K562 (cell line): ENCODE measurements at regions not wholly inside any gene's neighbourhood (a gene's known extent, or its start where the extent isn't known, plus 50 kb on each side); places are given as distances from the start of the nearest gene placed in this dataset.

Source experiments
- ATAC-seq: fragments of 200-7000 bp; cut with Tn5 transposase; 3 replicates; pipeline ENCODE4 v1.9.1; 2020; ENCODE audit warnings: moderate library complexity
- BruUV-seq: library from RNA; stranded (reverse); fragments of 400-500 nt; replicated peaks from 2 replicates; lab custom pipeline; 2021; lab: Mats Ljungman, UMichigan
- CTCF ChIA-PET: fragments of 300-600 bp; formaldehyde crosslinking; extraction: SDS; loops from one replicate; lab custom pipeline; 2021; ENCODE audit warnings: low intra/inter-chr PET ratio; lab: Yijun Ruan, JAX
- POLR2A ChIA-PET: fragments of 300-600, 350-650 bp; sonication (Branson Sonifier 250); formaldehyde crosslinking; extraction: SDS; loops from one replicate; lab custom pipeline; 2021; ENCODE audit warnings: antibody characterized with exemption, inconsistent platforms; lab: Yijun Ruan, JAX
- DNase-seq, 4 experiments: peaks; one replicate each; pipeline versions ENCODE4 v3.0.0 to v3.0.0-alpha.2; 2011 to 2018; ENCODE audit warnings: low spot score in 3 of 4, mixed read lengths in 3 of 4; ENCODE audit errors: extremely low read depth in 1 of 4
- FAIRE-seq: peaks from 2 replicates; lab custom pipeline; 2011; peaks lifted over from hg19 to GRCh38; lab: Jason Lieb, UNC
- H2AFZ ChIP-seq: 2 replicates; pipeline ENCODE4 v1.6.0; 2011; ENCODE audit warnings: low read depth, low read length, control low read depth, inconsistent platforms
- H3K27ac ChIP-seq: fragments of 200-600 bp; 3 replicates; pipeline ENCODE4 v1.8.0; 2011; ENCODE audit warnings: low read depth, mild to moderate bottlenecking, control low read depth, inconsistent platforms, low read length, moderate library complexity, mixed read lengths; ENCODE audit errors: extremely low read depth
- H3K27me3 ChIP-seq, 2 experiments: fragments of 300-600 bp in 1 of 2; 2 replicates in 1 of 2; 3 replicates in 1 of 2; pipeline versions ENCODE4 v1.6.0 to v1.8.0; 2011; ENCODE audit warnings: inconsistent platforms in 2 of 2, low read length in 2 of 2, mild to moderate bottlenecking in 1 of 2, mixed read lengths in 1 of 2, moderate library complexity in 1 of 2; ENCODE audit not compliant: control insufficient read depth in 2 of 2, insufficient read depth in 2 of 2
- H3K36me3 ChIP-seq: fragments of 300-600 bp; 3 replicates; pipeline ENCODE4 v1.8.0; 2011; ENCODE audit warnings: mild to moderate bottlenecking, low read length, inconsistent platforms; ENCODE audit not compliant: control insufficient read depth, insufficient read depth
- H3K4me1 ChIP-seq, 2 experiments: fragments of 200-600 bp in 1 of 2; replicated peaks in 1 of 2; 2 replicates in 1 of 2; 3 replicates in 1 of 2; pipeline versions ENCODE4 v1.5.1 to v1.8.0; 2011; ENCODE audit warnings: inconsistent platforms in 2 of 2, low read length in 2 of 2, mild to moderate bottlenecking in 1 of 2, mixed read lengths in 1 of 2, moderate library complexity in 1 of 2; ENCODE audit not compliant: control insufficient read depth in 2 of 2, insufficient read depth in 2 of 2
- H3K4me2 ChIP-seq: 2 replicates; pipeline ENCODE4 v1.6.1; 2011; ENCODE audit warnings: low read length, control low read depth, inconsistent platforms, mixed read lengths; ENCODE audit not compliant: insufficient read depth
- H3K4me3 ChIP-seq: fragments of 200-600 bp; sonication (generic), shearing (Covaris generic); 2 replicates; pipeline ENCODE4 v1.5.1; 2016; ENCODE audit warnings: control low read depth, inconsistent platforms
- H3K79me2 ChIP-seq: fragments of 200-600 bp; 3 replicates; pipeline ENCODE4 v1.8.0; 2011; ENCODE audit warnings: low read length, inconsistent platforms; ENCODE audit not compliant: control insufficient read depth, insufficient read depth
- H3K9ac ChIP-seq, 2 experiments: 2 replicates each; pipeline versions ENCODE4 v1.6.0 to v1.6.1; 2011; ENCODE audit warnings: low read depth in 2 of 2, low read length in 2 of 2, control low read depth in 1 of 2, inconsistent platforms in 1 of 2, mild to moderate bottlenecking in 1 of 2, mixed read lengths in 1 of 2; ENCODE audit not compliant: insufficient read depth in 1 of 2
- H3K9me1 ChIP-seq: one replicate; pipeline ENCODE4 v1.6.0; 2011; ENCODE audit warnings: inconsistent platforms, mild to moderate bottlenecking, low read length, moderate library complexity; ENCODE audit not compliant: control insufficient read depth, insufficient read depth
- H3K9me3 ChIP-seq: replicated peaks from 2 replicates; pipeline ENCODE4 v1.5.1; 2011; ENCODE audit warnings: low read depth, low read length, inconsistent platforms; ENCODE audit not compliant: control insufficient read depth, insufficient read depth
- H4K20me1 ChIP-seq: replicated peaks from 2 replicates; pipeline ENCODE4 v1.6.1; 2011; ENCODE audit warnings: low read length, inconsistent platforms, mixed read lengths; ENCODE audit not compliant: control insufficient read depth, insufficient read depth
- BACH1 ChIP-seq: fragments of 200-800 bp; sonication (Bioruptor generic); IDR thresholded peaks from 2 replicates; pipeline ENCODE4 v1.6.1; 2016; ENCODE audit warnings: missing genetic modification characterization, missing compliant biosample characterization
- CHD2 ChIP-seq: IDR thresholded peaks from 2 replicates; pipeline ENCODE4 v1.6.1; 2011; ENCODE audit warnings: low read depth, low read length
- POLR2AphosphoS5 ChIP-seq: IDR thresholded peaks from 2 replicates; pipeline ENCODE4 v1.6.1; 2011; ENCODE audit warnings: mild to moderate bottlenecking, low read depth, low read length, moderate library complexity; ENCODE audit not compliant: control insufficient read depth, insufficient read depth
- TAF15 ChIP-seq: fragments of 200-400 bp; formaldehyde crosslinking; IDR thresholded peaks from 2 replicates; pipeline ENCODE4 v1.6.1; 2017; ENCODE audit warnings: mild to moderate bottlenecking, low read depth, low read length, moderate library complexity
- UBTF ChIP-seq, 2 experiments: IDR thresholded peaks; 2 replicates each; pipeline ENCODE4 v1.6.1; 2012; ENCODE audit warnings: improper control_type of control experiment in 2 of 2, low read depth in 2 of 2, low read length in 2 of 2, borderline replicate concordance in 1 of 2
- ZNF12 ChIP-seq: sonication (generic); formaldehyde crosslinking; IDR thresholded peaks from 2 replicates; pipeline ENCODE4 v1.4.0; 2020; ENCODE audit warnings: mild to moderate bottlenecking, missing genetic modification reagents
- WGBS: fragments of 100-300 bp; shearing (Covaris generic); methylation state at CpG from one replicate; pipeline ENCODE4 v1.1.6; 2016; ENCODE audit warnings: low coverage, mixed read lengths; ENCODE audit not compliant: insufficient coverage; ENCODE audit errors: missing lambda C conversion rate; 5-methylcytosine and 5-hydroxymethylcytosine counted together
- in situ Hi-C: fragments of 300-500 bp; cut with MboI; formaldehyde crosslinking; loops from 4 replicates; pipeline ENCODE4 v1.15.0; 2018; ENCODE audit warnings: inconsistent platforms, mixed read lengths
- intact Hi-C: fragments of 100-400 bp; cut with micrococcal nuclease; formaldehyde crosslinking; loops from 2 replicates; pipeline ENCODE4 v1.14.2; 2022
- TF ChIP-seq, protein P1 (sequence below): fragments of 450-650 bp; formaldehyde crosslinking; IDR thresholded peaks from 2 replicates; pipeline ENCODE4 v1.4.0; 2022; ENCODE audit warnings: missing genetic modification characterization
- TF ChIP-seq, protein P2 (sequence below), 2 experiments: fragments of 450-650 bp in 1 of 2; sonication (generic) in 1 of 2; formaldehyde crosslinking; conservative IDR thresholded peaks; 2 replicates each; pipeline versions ENCODE4 v1.4.0 to v1.8.1; 2020 to 2022; ENCODE audit warnings: mild to moderate bottlenecking in 1 of 2, missing genetic modification reagents in 1 of 2
- TF ChIP-seq, protein P3 (sequence below), 2 experiments: fragments of 450-650 bp in 1 of 2; sonication (generic) in 1 of 2; formaldehyde crosslinking in 1 of 2; IDR thresholded peaks in 1 of 2; conservative IDR thresholded peaks in 1 of 2; 2 replicates each; pipeline versions ENCODE4 v1.6.1 to v1.8.1; 2016 to 2023; ENCODE audit warnings: mild to moderate bottlenecking in 2 of 2, moderate library complexity in 2 of 2, inconsistent platforms in 1 of 2, missing genetic modification reagents in 1 of 2

DNA sequence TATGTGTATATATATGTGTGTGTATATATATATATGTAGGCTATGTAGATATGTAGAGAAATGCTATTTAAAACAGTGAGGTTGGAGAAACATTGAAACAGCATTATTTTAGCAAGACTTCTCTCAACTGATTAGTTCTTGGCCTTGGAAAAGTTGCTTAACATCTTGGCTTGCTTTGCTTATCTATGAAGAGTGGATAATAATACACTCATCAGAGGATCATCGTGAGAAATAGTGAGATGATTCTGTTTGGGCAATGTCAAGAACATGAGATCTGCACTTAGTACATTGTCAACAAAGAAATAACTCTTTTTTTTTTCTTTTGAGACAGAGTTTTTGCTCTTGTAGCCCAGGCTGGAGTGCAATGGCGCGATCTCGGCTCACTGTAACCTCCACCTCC is 128.3 kb downstream of the KLF5 start:
- Histone ChIP-seq H3K9ac (no peak overlapping the region), H3K27ac (no peak overlapping the region), H3K4me1 (no peaks in the 10 kb centered on the region), H4K20me1 (no peaks in the 10 kb centered on the region), H2AFZ (no peak overlapping the region), H3K4me3 (no peak overlapping the region), H3K9me1 (no peaks in the 10 kb centered on the region), H3K9me3 (no peaks in the 10 kb centered on the region), H3K4me2 (no peak overlapping the region), H3K79me2 (no peaks in the 10 kb centered on the region), H3K36me3 (no peaks in the 10 kb centered on the region), H3K27me3 (no peaks in the 10 kb centered on the region)
- in situ Hi-C loops, result no loop called here
- ChIA-PET CTCF (no interaction called here), POLR2A (no interaction called here)
- no peak for TF ChIP-seq TAF15
- TF ChIP-seq POLR2AphosphoS5, result no peak
- TF ChIP-seq CHD2, result no peak
- no TSS peak for BruUV-seq
- intact Hi-C loops, result no loop called here
- 0% methylated on average over 4 of the region's 4 CpGs for WGBS
- ATAC-seq, result no peak
- no peak for DNase-seq
- FAIRE-seq, result no peak

GRCh38 chr13:73179650-73180274 is 121.0 kb downstream of the KLF5 start:
- Histone ChIP-seq H3K4me3 (no peak overlapping the region), H3K79me2 (no peaks in the 10 kb centered on the region), H4K20me1 (no peaks in the 10 kb centered on the region), H3K4me2 (no peak overlapping the region), H2AFZ (no peak overlapping the region), H3K9me1 (no peaks in the 10 kb centered on the region), H3K9me3 (no peaks in the 10 kb centered on the region), H3K27ac (no peak overlapping the region), H3K4me1 (no peaks in the 10 kb centered on the region), H3K9ac (no peak overlapping the region), H3K27me3 (no peaks in the 10 kb centered on the region), H3K36me3 (no peaks in the 10 kb centered on the region)
- ChIA-PET CTCF (no interaction called here), POLR2A (no interaction called here)
- ATAC-seq, result no peak
- WGBS, result 0% methylated on average over 6 of the region's 6 CpGs
- intact Hi-C loops, result no loop called here
- FAIRE-seq, result no peak
- in situ Hi-C loops, result no loop called here
- no TSS peak for BruUV-seq
- DNase-seq, result no peak
- TF ChIP-seq, protein P1, sequence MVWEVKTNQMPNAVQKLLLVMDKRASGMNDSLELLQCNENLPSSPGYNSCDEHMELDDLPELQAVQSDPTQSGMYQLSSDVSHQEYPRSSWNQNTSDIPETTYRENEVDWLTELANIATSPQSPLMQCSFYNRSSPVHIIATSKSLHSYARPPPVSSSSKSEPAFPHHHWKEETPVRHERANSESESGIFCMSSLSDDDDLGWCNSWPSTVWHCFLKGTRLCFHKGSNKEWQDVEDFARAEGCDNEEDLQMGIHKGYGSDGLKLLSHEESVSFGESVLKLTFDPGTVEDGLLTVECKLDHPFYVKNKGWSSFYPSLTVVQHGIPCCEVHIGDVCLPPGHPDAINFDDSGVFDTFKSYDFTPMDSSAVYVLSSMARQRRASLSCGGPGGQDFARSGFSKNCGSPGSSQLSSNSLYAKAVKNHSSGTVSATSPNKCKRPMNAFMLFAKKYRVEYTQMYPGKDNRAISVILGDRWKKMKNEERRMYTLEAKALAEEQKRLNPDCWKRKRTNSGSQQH, result no peak
- TF ChIP-seq, protein P2, sequence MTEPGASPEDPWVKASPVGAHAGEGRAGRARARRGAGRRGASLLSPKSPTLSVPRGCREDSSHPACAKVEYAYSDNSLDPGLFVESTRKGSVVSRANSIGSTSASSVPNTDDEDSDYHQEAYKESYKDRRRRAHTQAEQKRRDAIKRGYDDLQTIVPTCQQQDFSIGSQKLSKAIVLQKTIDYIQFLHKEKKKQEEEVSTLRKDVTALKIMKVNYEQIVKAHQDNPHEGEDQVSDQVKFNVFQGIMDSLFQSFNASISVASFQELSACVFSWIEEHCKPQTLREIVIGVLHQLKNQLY (CRISPR knock-in tag; conservative IDR thresholded peaks at IDR 0.05), result no peak
- TF ChIP-seq, protein P3, sequence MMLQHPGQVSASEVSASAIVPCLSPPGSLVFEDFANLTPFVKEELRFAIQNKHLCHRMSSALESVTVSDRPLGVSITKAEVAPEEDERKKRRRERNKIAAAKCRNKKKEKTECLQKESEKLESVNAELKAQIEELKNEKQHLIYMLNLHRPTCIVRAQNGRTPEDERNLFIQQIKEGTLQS (IDR thresholded peaks at IDR 0.05), result no peak
- TF ChIP-seq, protein P3 (CRISPR knock-in tag; conservative IDR thresholded peaks at IDR 0.05), result no peak
- no peak for TF ChIP-seq UBTF (IDR thresholded peaks at IDR 0.05; ENCODE audit: borderline replicate concordance in 1 of 2, low read depth in 2 of 2, low read length in 2 of 2)
- no peak for TF ChIP-seq BACH1 (tag)
- TF ChIP-seq ZNF12 (CRISPR knock-in tag), result no peak
